ENCODE measurements at regions not wholly inside any gene's neighbourhood (a gene's known extent, or its start where the extent isn't known, plus 50 kb on each side); places are given as distances from the start of the nearest gene placed in this dataset.

GRCh38 chr1:5751163-5751540, 241.1 kb downstream of the NPHP4 start:
- intact Hi-C loops (cut with micrococcal nuclease), result no loop called here

- intact Hi-C loops (cut with micrococcal nuclease), result no loop called here
Measured at GRCh38 chr1:5750186-5751162, 241.8 kb downstream of the NPHP4 start.

GRCh38 chr1:5748286-5749225, 243.7 kb downstream of the NPHP4 start:
- intact Hi-C loops (cut with micrococcal nuclease), result no loop called here

GRCh38 chr1:5747426-5748285, 244.6 kb downstream of the NPHP4 start:
- intact Hi-C loops (cut with micrococcal nuclease), result no loop called here

- intact Hi-C loops (cut with micrococcal nuclease), result no loop called here
Measured at GRCh38 chr1:5746611-5747425, 245.4 kb downstream of the NPHP4 start.

GRCh38 chr1:5745800-5746610, 246.2 kb downstream of the NPHP4 start:
- intact Hi-C loops (cut with micrococcal nuclease), result no loop called here

GRCh38 chr1:5744911-5745799, 247.1 kb downstream of the NPHP4 start:
- intact Hi-C loops (cut with micrococcal nuclease), result no loop called here

GRCh38 chr1:5744341-5744740, 247.9 kb downstream of the NPHP4 start:
- intact Hi-C loops (cut with micrococcal nuclease), result no loop called here

GRCh38 chr1:5743435-5744095, 248.7 kb downstream of the NPHP4 start:
- intact Hi-C loops (cut with micrococcal nuclease), result no loop called here

GRCh38 chr1:5742801-5743200, 249.4 kb downstream of the NPHP4 start:
- intact Hi-C loops (cut with micrococcal nuclease), result no loop called here

GRCh38 chr1:5742032-5742431, 250.2 kb downstream of the NPHP4 start:
- intact Hi-C loops (cut with micrococcal nuclease), result no loop called here

- intact Hi-C loops (cut with micrococcal nuclease), result no loop called here
Measured at GRCh38 chr1:5740865-5741860, 251.1 kb downstream of the NPHP4 start.

GRCh38 chr1:5740450-5740849, 251.8 kb downstream of the NPHP4 start:
- intact Hi-C loops (cut with micrococcal nuclease), result no loop called here

GRCh38 chr1:5739561-5740078, 252.6 kb downstream of the NPHP4 start:
- intact Hi-C loops (cut with micrococcal nuclease), result no loop called here

- intact Hi-C loops (cut with micrococcal nuclease), result no loop called here
Measured at GRCh38 chr1:5738911-5739462, 253.2 kb downstream of the NPHP4 start.

GRCh38 chr1:5737081-5737480, 255.1 kb downstream of the NPHP4 start:
- intact Hi-C loops (cut with micrococcal nuclease), result no loop called here
